ENCODE measurements at regions not wholly inside any gene's neighbourhood (a gene's known extent, or its start where the extent isn't known, plus 50 kb on each side); places are given as distances from the start of the nearest gene placed in this dataset.

- Histone ChIP-seq H4K8ac (ENCODE audit: low read depth, low read length) (no peak overlapping the region), H3K18ac (ENCODE audit: low read length) (no peak overlapping the region), H3K79me1 (ENCODE audit: low read length) (no peaks in the 10 kb centered on the region), H3K36me3 (ENCODE audit: control insufficient read depth, insufficient read depth, low read length) (no peaks in the 10 kb centered on the region), H2BK15ac (replicated peaks; ENCODE audit: low read depth) (no peak overlapping the region), H3K79me2 (ENCODE audit: control insufficient read depth, insufficient read depth, low read length) (no peaks in the 10 kb centered on the region), H3K9ac (ENCODE audit: low read length) (no peak overlapping the region), H2BK120ac (ENCODE audit: low read depth, low read length) (no peak overlapping the region), H2AK5ac (ENCODE audit: low read length) (no peak overlapping the region), H3K23ac (ENCODE audit: low read length) (no peak overlapping the region), H3K4me3 (ENCODE audit: low read length) (no peak overlapping the region), H3K4me1 (ENCODE audit: control insufficient read depth, low read depth, low read length) (no peaks in the 10 kb centered on the region), H3K56ac (ENCODE audit: low read length) (no peak overlapping the region), H3K4ac (ENCODE audit: low read depth, low read length) (no peak overlapping the region), H3K27ac (ENCODE audit: low read depth, low read length) (no peak overlapping the region), H3K4me2 (ENCODE audit: low read length) (no peak overlapping the region), H4K5ac (ENCODE audit: low read length) (no peak overlapping the region), H3K27me3 (ENCODE audit: insufficient read depth, low read length, poor library complexity) (no peaks in the 10 kb centered on the region), H2BK5ac (ENCODE audit: low read length) (no peak overlapping the region)
- WGBS (ENCODE audit: extremely low coverage, insufficient coverage, low lambda C conversion rate), result no CpG with 5 or more reads among the region's 5 CpGs
- DNase-seq, result no peak
These were observed 249.2 kb downstream of the FRK start for GRCh38 chr6:115811541-115811940.

GRCh38 chr6:115798229-115798628 is 262.5 kb downstream of the FRK start:
- H3K27me3 ChIP-seq (ENCODE audit: insufficient read depth, low read length, poor library complexity), result no peaks in the 10 kb centered on the region
- no peak overlapping the region for H3K4me2 ChIP-seq (ENCODE audit: low read length)
- no peak overlapping the region for H3K4ac ChIP-seq (ENCODE audit: low read depth, low read length)
- no peak overlapping the region for H3K18ac ChIP-seq (ENCODE audit: low read length)
- no peak overlapping the region for H2BK5ac ChIP-seq (ENCODE audit: low read length)
- no peak overlapping the region for H3K23ac ChIP-seq (ENCODE audit: low read length)
- H2AK5ac ChIP-seq (ENCODE audit: low read length), result no peak overlapping the region
- H4K5ac ChIP-seq (ENCODE audit: low read length), result no peak overlapping the region
- H3K9ac ChIP-seq (ENCODE audit: low read length), result no peak overlapping the region
- no peaks in the 10 kb centered on the region for H3K79me1 ChIP-seq (ENCODE audit: low read length)
- H3K4me1 ChIP-seq (ENCODE audit: control insufficient read depth, low read depth, low read length), result peaks cover 2% of the 10 kb centered on the region
- no peak overlapping the region for H2BK15ac ChIP-seq (replicated peaks; ENCODE audit: low read depth)
- H3K4me3 ChIP-seq (ENCODE audit: low read length), result no peak overlapping the region
- WGBS (ENCODE audit: extremely low coverage, insufficient coverage, low lambda C conversion rate), result no CpG with 5 or more reads among the region's 1 CpG
- no peak overlapping the region for H2BK120ac ChIP-seq (ENCODE audit: low read depth, low read length)
- no peak overlapping the region for H3K27ac ChIP-seq (ENCODE audit: low read depth, low read length)
- H4K8ac ChIP-seq (ENCODE audit: low read depth, low read length), result no peak overlapping the region
- no peaks in the 10 kb centered on the region for H3K79me2 ChIP-seq (ENCODE audit: control insufficient read depth, insufficient read depth, low read length)
- H3K56ac ChIP-seq (ENCODE audit: low read length), result no peak overlapping the region
- no peak for DNase-seq
- H3K36me3 ChIP-seq (ENCODE audit: control insufficient read depth, insufficient read depth, low read length), result no peaks in the 10 kb centered on the region

GRCh38 chr6:115796829-115797228 is 263.9 kb downstream of the FRK start:
- H3K27me3 ChIP-seq (ENCODE audit: insufficient read depth, low read length, poor library complexity), result no peaks in the 10 kb centered on the region
- no peaks in the 10 kb centered on the region for H3K79me2 ChIP-seq (ENCODE audit: control insufficient read depth, insufficient read depth, low read length)
- H3K18ac ChIP-seq (ENCODE audit: low read length), result no peak overlapping the region
- H4K5ac ChIP-seq (ENCODE audit: low read length), result no peak overlapping the region
- H2AK5ac ChIP-seq (ENCODE audit: low read length), result no peak overlapping the region
- H3K36me3 ChIP-seq (ENCODE audit: control insufficient read depth, insufficient read depth, low read length), result no peaks in the 10 kb centered on the region
- no peak overlapping the region for H2BK120ac ChIP-seq (ENCODE audit: low read depth, low read length)
- H2BK15ac ChIP-seq (replicated peaks; ENCODE audit: low read depth), result no peak overlapping the region
- no peak overlapping the region for H4K8ac ChIP-seq (ENCODE audit: low read depth, low read length)
- no peaks in the 10 kb centered on the region for H3K79me1 ChIP-seq (ENCODE audit: low read length)
- H3K4me3 ChIP-seq (ENCODE audit: low read length), result no peak overlapping the region
- no peak overlapping the region for H3K27ac ChIP-seq (ENCODE audit: low read depth, low read length)
- DNase-seq, result peak; percentile 71
- H3K56ac ChIP-seq (ENCODE audit: low read length), result no peak overlapping the region
- no peak overlapping the region for H3K4me2 ChIP-seq (ENCODE audit: low read length)
- no CpG with 5 or more reads among the region's 1 CpG for WGBS (ENCODE audit: extremely low coverage, insufficient coverage, low lambda C conversion rate)
- H3K4me1 ChIP-seq (ENCODE audit: control insufficient read depth, low read depth, low read length), result peaks cover 2% of the 10 kb centered on the region
- H3K9ac ChIP-seq (ENCODE audit: low read length), result no peak overlapping the region
- H2BK5ac ChIP-seq (ENCODE audit: low read length), result no peak overlapping the region
- H3K4ac ChIP-seq (ENCODE audit: low read depth, low read length), result no peak overlapping the region
- H3K23ac ChIP-seq (ENCODE audit: low read length), result no peak overlapping the region

- no peaks in the 10 kb centered on the region for H3K36me3 ChIP-seq (ENCODE audit: control insufficient read depth, insufficient read depth, low read length)
- H2BK15ac ChIP-seq (replicated peaks; ENCODE audit: low read depth), result no peak overlapping the region
- no peak overlapping the region for H2BK5ac ChIP-seq (ENCODE audit: low read length)
- H2AK5ac ChIP-seq (ENCODE audit: low read length), result no peak overlapping the region
- no peak overlapping the region for H3K56ac ChIP-seq (ENCODE audit: low read length)
- no peak overlapping the region for H4K5ac ChIP-seq (ENCODE audit: low read length)
- no peak overlapping the region for H3K18ac ChIP-seq (ENCODE audit: low read length)
- H3K4me1 ChIP-seq (ENCODE audit: control insufficient read depth, low read depth, low read length), result peaks cover 2% of the 10 kb centered on the region
- no peaks in the 10 kb centered on the region for H3K27me3 ChIP-seq (ENCODE audit: insufficient read depth, low read length, poor library complexity)
- H3K79me1 ChIP-seq (ENCODE audit: low read length), result no peaks in the 10 kb centered on the region
- H3K4me3 ChIP-seq (ENCODE audit: low read length), result no peak overlapping the region
- H4K8ac ChIP-seq (ENCODE audit: low read depth, low read length), result no peak overlapping the region
- DNase-seq, result no peak
- no peak overlapping the region for H2BK120ac ChIP-seq (ENCODE audit: low read depth, low read length)
- H3K27ac ChIP-seq (ENCODE audit: low read depth, low read length), result no peak overlapping the region
- no peak overlapping the region for H3K4me2 ChIP-seq (ENCODE audit: low read length)
- no peak overlapping the region for H3K23ac ChIP-seq (ENCODE audit: low read length)
- H3K79me2 ChIP-seq (ENCODE audit: control insufficient read depth, insufficient read depth, low read length), result no peaks in the 10 kb centered on the region
- no peak overlapping the region for H3K4ac ChIP-seq (ENCODE audit: low read depth, low read length)
- WGBS (ENCODE audit: extremely low coverage, insufficient coverage, low lambda C conversion rate), result no CpG with 5 or more reads among the region's 2 CpGs
- H3K9ac ChIP-seq (ENCODE audit: low read length), result no peak overlapping the region
These were observed 264.6 kb downstream of the FRK start for GRCh38 chr6:115796061-115796460.

GRCh38 chr6:115783402-115784061 is 277.2 kb downstream of the FRK start:
- H3K27ac ChIP-seq (ENCODE audit: low read depth, low read length), result no peak overlapping the region
- H3K4me1 ChIP-seq (ENCODE audit: control insufficient read depth, low read depth, low read length), result no peaks in the 10 kb centered on the region
- no peaks in the 10 kb centered on the region for H3K79me2 ChIP-seq (ENCODE audit: control insufficient read depth, insufficient read depth, low read length)
- no peak overlapping the region for H2AK5ac ChIP-seq (ENCODE audit: low read length)
- no peak overlapping the region for H3K23ac ChIP-seq (ENCODE audit: low read length)
- H3K4ac ChIP-seq (ENCODE audit: low read depth, low read length), result no peak overlapping the region
- H3K79me1 ChIP-seq (ENCODE audit: low read length), result no peaks in the 10 kb centered on the region
- H3K27me3 ChIP-seq (ENCODE audit: insufficient read depth, low read length, poor library complexity), result no peaks in the 10 kb centered on the region
- DNase-seq, result no peak
- no peak overlapping the region for H3K4me3 ChIP-seq (ENCODE audit: low read length)
- no peak overlapping the region for H2BK5ac ChIP-seq (ENCODE audit: low read length)
- no peak overlapping the region for H2BK120ac ChIP-seq (ENCODE audit: low read depth, low read length)
- no peak overlapping the region for H3K56ac ChIP-seq (ENCODE audit: low read length)
- no peak overlapping the region for H4K5ac ChIP-seq (ENCODE audit: low read length)
- no peak overlapping the region for H3K9ac ChIP-seq (ENCODE audit: low read length)
- H3K18ac ChIP-seq (ENCODE audit: low read length), result no peak overlapping the region
- H3K4me2 ChIP-seq (ENCODE audit: low read length), result no peak overlapping the region
- H3K36me3 ChIP-seq (ENCODE audit: control insufficient read depth, insufficient read depth, low read length), result no peaks in the 10 kb centered on the region
- no peak overlapping the region for H2BK15ac ChIP-seq (replicated peaks; ENCODE audit: low read depth)
- H4K8ac ChIP-seq (ENCODE audit: low read depth, low read length), result no peak overlapping the region
- WGBS (ENCODE audit: extremely low coverage, insufficient coverage, low lambda C conversion rate), result no CpG with 5 or more reads among the region's 3 CpGs

GRCh38 chr6:115782612-115783011 is 278.1 kb downstream of the FRK start:
- no peak overlapping the region for H4K8ac ChIP-seq (ENCODE audit: low read depth, low read length)
- H3K36me3 ChIP-seq (ENCODE audit: control insufficient read depth, insufficient read depth, low read length), result no peaks in the 10 kb centered on the region
- H3K4me3 ChIP-seq (ENCODE audit: low read length), result no peak overlapping the region
- DNase-seq, result no peak
- no peak overlapping the region for H3K4ac ChIP-seq (ENCODE audit: low read depth, low read length)
- H3K9ac ChIP-seq (ENCODE audit: low read length), result no peak overlapping the region
- H3K23ac ChIP-seq (ENCODE audit: low read length), result no peak overlapping the region
- no peaks in the 10 kb centered on the region for H3K27me3 ChIP-seq (ENCODE audit: insufficient read depth, low read length, poor library complexity)
- no peaks in the 10 kb centered on the region for H3K4me1 ChIP-seq (ENCODE audit: control insufficient read depth, low read depth, low read length)
- no peak overlapping the region for H3K18ac ChIP-seq (ENCODE audit: low read length)
- H2AK5ac ChIP-seq (ENCODE audit: low read length), result no peak overlapping the region
- WGBS (ENCODE audit: extremely low coverage, insufficient coverage, low lambda C conversion rate), result no CpG with 5 or more reads among the region's 3 CpGs
- no peak overlapping the region for H2BK5ac ChIP-seq (ENCODE audit: low read length)
- H3K56ac ChIP-seq (ENCODE audit: low read length), result no peak overlapping the region
- H4K5ac ChIP-seq (ENCODE audit: low read length), result no peak overlapping the region
- H3K27ac ChIP-seq (ENCODE audit: low read depth, low read length), result no peak overlapping the region
- H3K79me1 ChIP-seq (ENCODE audit: low read length), result no peaks in the 10 kb centered on the region
- no peak overlapping the region for H2BK120ac ChIP-seq (ENCODE audit: low read depth, low read length)
- H3K79me2 ChIP-seq (ENCODE audit: control insufficient read depth, insufficient read depth, low read length), result no peaks in the 10 kb centered on the region
- no peak overlapping the region for H3K4me2 ChIP-seq (ENCODE audit: low read length)
- H2BK15ac ChIP-seq (replicated peaks; ENCODE audit: low read depth), result no peak overlapping the region

All from mesendoderm (in vitro differentiated cells).